ENCODE measurements at regions not wholly inside any gene's neighbourhood (a gene's known extent, or its start where the extent isn't known, plus 50 kb on each side); places are given as distances from the start of the nearest gene placed in this dataset.
"Not testable (repeated sequence)": the region's sequence is repeated elsewhere in the genome, so short reads cannot be mapped to it uniquely, and the experiment has no call there.

DNA sequence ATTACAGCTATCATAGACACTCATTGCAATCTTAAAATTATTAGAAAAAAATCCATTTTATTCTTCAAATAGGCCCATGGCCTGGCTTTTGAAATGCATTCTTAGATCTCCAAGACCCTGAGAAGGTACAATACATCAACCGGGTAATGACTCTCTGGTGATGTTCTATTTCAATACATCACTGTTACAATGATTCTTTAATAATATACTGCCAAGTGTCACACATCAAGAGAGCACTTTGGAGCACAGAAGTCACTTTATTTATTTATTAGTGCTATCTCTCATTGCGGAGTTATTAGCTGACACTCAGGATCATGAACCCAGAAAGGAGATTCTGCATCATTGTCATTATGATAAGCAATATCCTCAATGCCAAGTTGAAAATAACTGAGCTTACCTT is 748.5 kb upstream of the MBL2 start:
- H3K27me3 ChIP-seq = no peaks in the 10 kb centered on the region
- TF ChIP-seq, protein P1, sequence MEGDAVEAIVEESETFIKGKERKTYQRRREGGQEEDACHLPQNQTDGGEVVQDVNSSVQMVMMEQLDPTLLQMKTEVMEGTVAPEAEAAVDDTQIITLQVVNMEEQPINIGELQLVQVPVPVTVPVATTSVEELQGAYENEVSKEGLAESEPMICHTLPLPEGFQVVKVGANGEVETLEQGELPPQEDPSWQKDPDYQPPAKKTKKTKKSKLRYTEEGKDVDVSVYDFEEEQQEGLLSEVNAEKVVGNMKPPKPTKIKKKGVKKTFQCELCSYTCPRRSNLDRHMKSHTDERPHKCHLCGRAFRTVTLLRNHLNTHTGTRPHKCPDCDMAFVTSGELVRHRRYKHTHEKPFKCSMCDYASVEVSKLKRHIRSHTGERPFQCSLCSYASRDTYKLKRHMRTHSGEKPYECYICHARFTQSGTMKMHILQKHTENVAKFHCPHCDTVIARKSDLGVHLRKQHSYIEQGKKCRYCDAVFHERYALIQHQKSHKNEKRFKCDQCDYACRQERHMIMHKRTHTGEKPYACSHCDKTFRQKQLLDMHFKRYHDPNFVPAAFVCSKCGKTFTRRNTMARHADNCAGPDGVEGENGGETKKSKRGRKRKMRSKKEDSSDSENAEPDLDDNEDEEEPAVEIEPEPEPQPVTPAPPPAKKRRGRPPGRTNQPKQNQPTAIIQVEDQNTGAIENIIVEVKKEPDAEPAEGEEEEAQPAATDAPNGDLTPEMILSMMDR (IDR thresholded peaks at IDR 0.05) = no peak
- no peak for TF ChIP-seq POLR2A (IDR thresholded peaks at IDR 0.05)
- peaks cover 0 to 21% (median 4%) of the 10 kb centered on the region in 12 donors for H3K9me3 ChIP-seq
- H3K4me1 ChIP-seq = no peaks in the 10 kb centered on the region
- ATAC-seq = no peak
- intact Hi-C loops (cut with DNase I) = no loop called here
- DNase-seq = no peak
- 73 to 78% (median 74%) methylated on average over 2 of the region's 2 CpGs for WGBS, 4 donors
- H3K27ac ChIP-seq = no peak overlapping the region
- no peaks in the 10 kb centered on the region for H3K36me3 ChIP-seq
- no peak overlapping the region for H3K4me3 ChIP-seq

DNA sequence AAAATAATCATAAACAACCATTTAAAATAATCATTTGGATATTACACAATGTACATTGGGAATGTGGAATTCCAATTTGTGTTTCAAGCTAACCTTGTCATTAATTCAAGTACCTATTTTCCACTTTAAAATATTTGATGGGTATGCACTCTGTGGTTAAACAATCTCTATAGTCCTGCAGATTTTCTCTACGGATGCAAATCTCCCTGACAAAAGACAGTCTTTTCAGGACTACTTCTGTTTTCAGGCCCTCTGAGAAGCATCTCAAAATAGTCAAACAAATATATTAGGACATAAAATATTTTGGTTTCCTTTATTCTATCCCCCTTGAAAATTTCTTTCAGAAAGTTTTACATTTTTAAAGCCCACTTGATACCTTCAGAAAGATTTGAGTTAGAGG is 735.6 kb upstream of the MBL2 start:
- intact Hi-C loops (cut with DNase I) = no loop called here
- no peak for DNase-seq
- TF ChIP-seq POLR2A (IDR thresholded peaks at IDR 0.05) = no peak
- TF ChIP-seq, protein P1 (IDR thresholded peaks at IDR 0.05) = no peak
- H3K4me3 ChIP-seq = no peak overlapping the region
- no peak for ATAC-seq
- no peaks in the 10 kb centered on the region for H3K4me1 ChIP-seq
- no peak overlapping the region for H3K27ac ChIP-seq
- H3K27me3 ChIP-seq = no peaks in the 10 kb centered on the region
- 72 to 76% (median 73%) methylated on average over 1 of the region's 1 CpG for WGBS, 4 donors
- H3K36me3 ChIP-seq = no peaks in the 10 kb centered on the region
- no peaks in the 10 kb centered on the region for H3K9me3 ChIP-seq

DNA sequence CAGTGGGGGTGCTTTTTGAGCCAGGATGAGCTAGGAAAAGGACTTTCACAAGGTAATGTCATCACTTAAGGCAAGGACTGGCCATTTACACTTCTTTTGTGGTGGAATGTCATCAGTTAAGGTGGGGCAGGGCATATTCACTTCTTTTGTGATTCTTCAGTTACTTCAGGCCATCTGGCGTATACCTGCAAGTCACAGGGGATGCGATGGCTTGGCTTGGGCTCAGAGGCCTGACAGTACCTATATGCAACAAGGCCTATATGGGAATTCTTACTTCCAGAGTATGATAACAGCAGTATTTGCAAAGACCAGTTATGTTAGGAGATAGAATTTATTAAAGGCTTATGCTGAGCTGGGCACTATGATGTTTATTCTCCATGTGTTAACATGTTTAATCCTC is 731.9 kb upstream of the MBL2 start:
- intact Hi-C loops (cut with DNase I); H3K4me3 ChIP-seq; H3K36me3 ChIP-seq; DNase-seq; H3K4me1 ChIP-seq; H3K9me3 ChIP-seq; H3K27me3 ChIP-seq; ATAC-seq; H3K27ac ChIP-seq: not testable (repeated sequence)
- 85 to 96% (median 93%) methylated on average over 2 of the region's 2 CpGs for WGBS, 4 donors

DNA sequence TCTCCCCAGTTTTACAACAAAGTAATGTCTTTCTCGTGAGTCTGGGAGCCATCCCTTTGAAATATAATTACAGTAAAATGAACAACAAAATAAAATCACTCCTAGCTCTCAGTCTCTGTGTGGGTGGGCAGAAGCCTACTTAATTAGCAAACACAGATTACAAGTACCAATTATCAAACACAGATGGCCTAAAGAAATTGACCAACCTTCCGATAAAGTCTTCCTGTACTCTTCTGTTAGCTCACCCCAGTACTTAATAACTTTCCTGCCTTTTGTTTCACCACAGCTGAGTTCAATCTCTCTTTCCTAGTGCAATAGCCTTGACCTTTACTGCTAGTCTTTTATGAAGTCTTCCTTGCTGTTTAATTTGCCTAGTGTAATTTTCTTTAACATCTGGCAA is 719.2 kb upstream of the MBL2 start:
- no peak for TF ChIP-seq POLR2A (IDR thresholded peaks at IDR 0.05)
- TF ChIP-seq, protein P1 (IDR thresholded peaks at IDR 0.05) = no peak
- Histone ChIP-seq H3K27ac (no peak overlapping the region), H3K4me1 (peaks cover 0 to 8% (median 0%) of the 10 kb centered on the region in 12 donors), H3K4me3 (no peak overlapping the region), H3K36me3 (no peaks in the 10 kb centered on the region), H3K9me3 (peaks cover 0 to 4% (median 0%) of the 10 kb centered on the region in 12 donors), H3K27me3 (no peaks in the 10 kb centered on the region)
- ATAC-seq = no peak
- DNase-seq = no peak
- WGBS, 4 donors = 58 to 74% (median 64%) methylated on average over 2 of the region's 2 CpGs
- intact Hi-C loops (cut with DNase I) = no loop called here

DNA sequence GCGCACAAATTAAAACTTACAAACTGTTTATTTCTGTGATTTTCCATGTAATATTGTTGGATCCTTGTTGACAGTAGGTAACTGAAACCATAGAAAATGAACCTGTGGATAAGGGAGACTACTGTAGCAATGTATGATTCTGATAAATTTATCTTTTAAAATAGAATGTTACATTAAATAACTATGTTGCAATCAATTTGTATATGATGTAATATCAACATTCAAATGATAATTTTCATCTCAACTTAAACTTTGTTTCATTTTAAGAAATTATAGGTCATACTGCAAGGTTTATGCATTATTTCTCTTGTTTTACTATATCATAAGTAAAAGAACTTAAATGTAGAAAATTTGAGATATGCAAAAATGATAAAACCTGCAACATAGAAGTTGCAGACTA is 718.0 kb upstream of the MBL2 start:
- H3K4me3 ChIP-seq = no peak overlapping the region
- no peaks in the 10 kb centered on the region for H3K36me3 ChIP-seq
- peaks cover 0 to 15% (median 0%) of the 10 kb centered on the region in 12 donors for H3K9me3 ChIP-seq
- no peak for ATAC-seq
- H3K4me1 ChIP-seq = peaks cover 0 to 9% (median 0%) of the 10 kb centered on the region in 12 donors
- WGBS, 4 donors = 89 to 100% (median 97%) methylated on average over 1 of the region's 1 CpG
- H3K27me3 ChIP-seq = no peaks in the 10 kb centered on the region
- intact Hi-C loops (cut with DNase I) = no loop called here
- no peak for TF ChIP-seq POLR2A (IDR thresholded peaks at IDR 0.05)
- TF ChIP-seq, protein P1 (IDR thresholded peaks at IDR 0.05) = no peak
- DNase-seq = no peak
- H3K27ac ChIP-seq = no peak overlapping the region

Measured in heart left ventricle (tissue), 16 donors.